Activated CD8-positive, alpha-beta memory T cell treated with anti-CD3 and anti-CD28 coated beads for 36 hours (primary cell): ENCODE measurements at regions not wholly inside any gene's neighbourhood (a gene's known extent, or its start where the extent isn't known, plus 50 kb on each side); places are given as distances from the start of the nearest gene placed in this dataset.

Experiments
- CTCF ChIA-PET: fragments of 350-600 bp; sonication (Branson Sonifier 250); formaldehyde crosslinking; loops from one replicate; lab custom pipeline; 2021; ENCODE audit warnings: antibody characterized with exemption; lab: Charles Lee
- POLR2A ChIA-PET: fragments of 350-600 bp; sonication (Branson Sonifier 250); formaldehyde crosslinking; loops from one replicate; lab custom pipeline; 2021; ENCODE audit warnings: antibody characterized with exemption; lab: Charles Lee

DNA sequence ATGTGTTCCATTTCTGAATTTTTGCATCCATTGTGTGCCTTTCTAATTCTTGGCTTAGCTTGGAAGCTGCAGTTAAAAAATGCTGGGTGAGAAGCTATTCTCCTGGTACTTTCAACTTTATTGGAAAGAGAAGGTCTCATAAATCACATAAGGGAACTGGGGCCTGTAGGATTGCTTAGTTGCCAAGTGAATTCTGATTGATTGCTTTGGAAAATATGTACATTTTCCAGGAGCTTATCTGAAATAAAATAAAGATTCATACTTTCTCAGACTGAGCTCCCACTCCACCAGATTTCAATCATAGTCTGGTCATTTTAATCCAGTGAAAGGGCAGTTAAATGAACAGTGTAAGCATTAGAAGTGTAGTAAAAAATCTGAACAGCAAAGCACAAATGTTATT is 50.0 kb upstream of the PRICKLE1 start:
- CTCF ChIA-PET, result no interaction called here
- POLR2A ChIA-PET, result no interaction called here
